Astrocyte (in vitro differentiated cells and primary cell): ENCODE measurements at regions not wholly inside any gene's neighbourhood (a gene's known extent, or its start where the extent isn't known, plus 50 kb on each side); places are given as distances from the start of the nearest gene placed in this dataset.

Source experiments
- DNase-seq: peaks from one replicate; pipeline ENCODE4 v3.0.0-alpha.2; 2010; ENCODE audit warnings: low read depth
- FAIRE-seq: peaks from 2 replicates; lab custom pipeline; 2011; peaks lifted over from hg19 to GRCh38; lab: Jason Lieb, UNC
- H2AFZ ChIP-seq: 2 replicates; pipeline ENCODE4 v1.6.0; 2012; ENCODE audit warnings: low read depth, low read length, inconsistent platforms
- H3K27ac ChIP-seq: 2 replicates; pipeline ENCODE4 v1.5.1; 2011; ENCODE audit warnings: low read depth, low read length, inconsistent platforms
- H3K27me3 ChIP-seq: 2 replicates; pipeline ENCODE4 v1.6.0; 2011; ENCODE audit warnings: low read length, inconsistent platforms; ENCODE audit not compliant: insufficient read depth
- H3K36me3 ChIP-seq: 2 replicates; pipeline ENCODE4 v1.5.1; 2011; ENCODE audit warnings: low read length, inconsistent platforms; ENCODE audit not compliant: insufficient read depth
- H3K4me1 ChIP-seq: 2 replicates; pipeline ENCODE4 v1.5.1; 2011; ENCODE audit warnings: low read length, inconsistent platforms; ENCODE audit not compliant: insufficient read depth
- H3K4me2 ChIP-seq: 2 replicates; pipeline ENCODE4 v1.6.0; 2012; ENCODE audit warnings: low read length, inconsistent platforms
- H3K4me3 ChIP-seq: 2 replicates; pipeline ENCODE4 v1.5.1; 2011; ENCODE audit warnings: low read depth, mild to moderate bottlenecking, low read length, inconsistent platforms; ENCODE audit not compliant: insufficient read depth
- H3K79me2 ChIP-seq: 2 replicates; pipeline ENCODE4 v1.6.0; 2012; ENCODE audit warnings: mild to moderate bottlenecking, low read length, inconsistent platforms; ENCODE audit not compliant: insufficient read depth
- H3K9ac ChIP-seq: 2 replicates; pipeline ENCODE4 v1.6.0; 2012; ENCODE audit warnings: mild to moderate bottlenecking, low read length, inconsistent platforms
- H3K9me3 ChIP-seq: 2 replicates; pipeline ENCODE4 v1.5.1; 2012; ENCODE audit warnings: low read depth, mild to moderate bottlenecking, low read length, inconsistent platforms; ENCODE audit not compliant: insufficient read depth
- H4K20me1 ChIP-seq: 2 replicates; pipeline ENCODE4 v1.6.0; 2012; ENCODE audit warnings: low read length, inconsistent platforms; ENCODE audit not compliant: insufficient read depth
- H3K27ac Mint-ChIP-seq: one replicate; pipeline ENCODE4 v1.8.0; 2021; ENCODE audit warnings: mild to moderate bottlenecking, mixed read lengths; ENCODE audit not compliant: unreplicated experiment
- H3K27me3 Mint-ChIP-seq: one replicate; pipeline ENCODE4 v1.8.0; 2021; ENCODE audit warnings: low read depth, mixed read lengths; ENCODE audit not compliant: unreplicated experiment
- H3K36me3 Mint-ChIP-seq: one replicate; pipeline ENCODE4 v1.8.0; 2021; ENCODE audit warnings: low read depth, mixed read lengths; ENCODE audit not compliant: unreplicated experiment
- H3K4me1 Mint-ChIP-seq: one replicate; pipeline ENCODE4 v1.8.0; 2021; ENCODE audit warnings: low read depth, mixed read lengths; ENCODE audit not compliant: unreplicated experiment
- H3K4me3 Mint-ChIP-seq: one replicate; pipeline ENCODE4 v1.8.0; 2021; ENCODE audit warnings: mild to moderate bottlenecking, moderate library complexity, mixed read lengths; ENCODE audit not compliant: unreplicated experiment
- H3K9me3 Mint-ChIP-seq: one replicate; pipeline ENCODE4 v1.8.0; 2021; ENCODE audit warnings: mild to moderate bottlenecking, mixed read lengths; ENCODE audit not compliant: unreplicated experiment
- EZH2 ChIP-seq: IDR thresholded peaks from 2 replicates; pipeline ENCODE4 v1.6.1; 2012; ENCODE audit warnings: mild to moderate bottlenecking, low read length, inconsistent platforms; ENCODE audit not compliant: insufficient read depth
- TF ChIP-seq, protein P1 (sequence below): IDR thresholded peaks from 2 replicates; pipeline ENCODE4 v1.5.1; 2011; ENCODE audit warnings: low read depth, mild to moderate bottlenecking, inconsistent platforms, low read length, moderate library complexity; ENCODE audit not compliant: insufficient read depth

DNA sequence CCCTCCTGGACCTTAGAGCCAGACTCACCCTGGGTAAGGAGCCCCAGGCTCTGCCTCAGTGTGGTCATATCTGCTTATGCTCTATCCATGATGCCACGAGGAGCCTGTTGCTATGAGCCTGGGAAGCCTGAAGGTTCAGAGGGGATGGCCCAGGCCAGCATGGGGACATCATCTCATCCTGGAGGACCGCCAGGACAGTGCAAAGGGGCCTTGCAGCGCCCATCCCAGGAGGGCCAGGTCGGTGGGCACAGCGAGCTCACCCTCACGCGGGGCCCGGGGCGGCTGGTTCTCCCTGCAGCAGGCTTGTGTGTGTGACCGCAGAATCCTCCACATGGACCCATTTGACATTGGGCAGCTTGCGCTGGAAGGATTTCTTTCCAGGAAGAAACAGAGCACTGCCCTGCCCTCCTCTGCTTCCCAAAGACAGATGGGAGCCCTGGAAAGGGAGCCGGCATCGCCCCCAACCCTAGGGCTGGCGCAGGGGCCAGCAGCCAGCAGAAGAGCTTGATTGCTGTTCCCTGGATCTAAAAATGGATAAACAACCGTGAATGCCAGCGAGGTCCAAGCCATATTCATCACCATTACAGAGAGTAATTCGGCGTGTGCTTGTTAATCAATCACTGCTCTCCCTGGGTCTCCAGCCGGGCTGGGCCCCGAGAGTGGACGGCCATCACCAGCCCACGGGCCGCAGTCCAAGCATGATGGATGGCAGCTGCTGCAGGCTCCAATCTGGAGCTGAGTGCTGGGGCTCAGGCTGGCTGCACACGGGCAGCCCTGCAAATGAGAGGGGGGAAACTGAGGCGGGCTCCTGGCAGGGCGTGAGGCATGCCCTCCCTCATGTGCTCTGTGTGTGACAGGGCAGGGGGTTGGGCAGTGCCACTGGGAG lies 739.7 kb downstream of the BRD1 start:
- Histone ChIP-seq H2AFZ (no peak overlapping the region), H3K36me3 (no peaks in the 10 kb centered on the region), H3K4me1 (no peaks in the 10 kb centered on the region), H3K4me3 (no peak overlapping the region), H4K20me1 (no peaks in the 10 kb centered on the region), H3K27me3 (no peaks in the 10 kb centered on the region), H3K27ac (no peak overlapping the region), H3K4me2 (no peak overlapping the region), H3K9me3 (peaks cover 4% of the 10 kb centered on the region), H3K79me2 (no peaks in the 10 kb centered on the region), H3K9ac (no peak overlapping the region)
- H3K36me3 Mint-ChIP-seq = no peaks in the 10 kb centered on the region
- no peaks in the 10 kb centered on the region for H3K4me1 Mint-ChIP-seq
- H3K27ac Mint-ChIP-seq = no peak overlapping the region
- H3K4me3 Mint-ChIP-seq = no peak overlapping the region
- no peak for DNase-seq
- H3K9me3 Mint-ChIP-seq = no peaks in the 10 kb centered on the region
- peaks cover 61% of the 10 kb centered on the region for H3K27me3 Mint-ChIP-seq
- TF ChIP-seq, protein P1, sequence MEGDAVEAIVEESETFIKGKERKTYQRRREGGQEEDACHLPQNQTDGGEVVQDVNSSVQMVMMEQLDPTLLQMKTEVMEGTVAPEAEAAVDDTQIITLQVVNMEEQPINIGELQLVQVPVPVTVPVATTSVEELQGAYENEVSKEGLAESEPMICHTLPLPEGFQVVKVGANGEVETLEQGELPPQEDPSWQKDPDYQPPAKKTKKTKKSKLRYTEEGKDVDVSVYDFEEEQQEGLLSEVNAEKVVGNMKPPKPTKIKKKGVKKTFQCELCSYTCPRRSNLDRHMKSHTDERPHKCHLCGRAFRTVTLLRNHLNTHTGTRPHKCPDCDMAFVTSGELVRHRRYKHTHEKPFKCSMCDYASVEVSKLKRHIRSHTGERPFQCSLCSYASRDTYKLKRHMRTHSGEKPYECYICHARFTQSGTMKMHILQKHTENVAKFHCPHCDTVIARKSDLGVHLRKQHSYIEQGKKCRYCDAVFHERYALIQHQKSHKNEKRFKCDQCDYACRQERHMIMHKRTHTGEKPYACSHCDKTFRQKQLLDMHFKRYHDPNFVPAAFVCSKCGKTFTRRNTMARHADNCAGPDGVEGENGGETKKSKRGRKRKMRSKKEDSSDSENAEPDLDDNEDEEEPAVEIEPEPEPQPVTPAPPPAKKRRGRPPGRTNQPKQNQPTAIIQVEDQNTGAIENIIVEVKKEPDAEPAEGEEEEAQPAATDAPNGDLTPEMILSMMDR = no peak
- TF ChIP-seq EZH2 = no peak
- FAIRE-seq = no peak

DNA sequence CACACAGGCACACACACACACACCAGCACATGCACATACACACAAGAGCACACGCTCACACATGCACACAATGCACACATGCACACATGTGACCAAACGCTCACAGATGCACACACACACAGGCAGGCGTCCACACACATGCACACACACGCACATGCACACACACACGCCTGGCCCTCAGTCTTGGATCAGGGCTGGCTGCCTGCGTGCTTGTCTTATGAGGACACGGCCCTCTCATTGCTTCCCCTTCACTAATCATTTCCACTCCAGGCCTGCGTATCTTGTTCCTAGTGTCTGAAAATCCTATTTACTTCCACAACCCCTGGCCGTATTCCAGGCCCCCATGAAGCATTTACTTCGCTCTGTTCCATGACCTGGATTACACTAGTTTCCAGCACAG lies 740.5 kb downstream of the BRD1 start:
- no peaks in the 10 kb centered on the region for H3K4me1 ChIP-seq
- Mint-ChIP-seq H3K27ac (no peak overlapping the region), H3K9me3 (no peaks in the 10 kb centered on the region), H3K36me3 (no peaks in the 10 kb centered on the region), H3K4me3 (no peak overlapping the region), H3K4me1 (no peaks in the 10 kb centered on the region), H3K27me3 (peaks cover 60% of the 10 kb centered on the region)
- no peaks in the 10 kb centered on the region for H4K20me1 ChIP-seq
- H3K4me2 ChIP-seq = no peak overlapping the region
- H2AFZ ChIP-seq = no peak overlapping the region
- no peak overlapping the region for H3K9ac ChIP-seq
- no peak overlapping the region for H3K27ac ChIP-seq
- H3K4me3 ChIP-seq = no peak overlapping the region
- no peaks in the 10 kb centered on the region for H3K27me3 ChIP-seq
- no peak for DNase-seq
- no peaks in the 10 kb centered on the region for H3K79me2 ChIP-seq
- peaks cover 4% of the 10 kb centered on the region for H3K9me3 ChIP-seq
- TF ChIP-seq, protein P1 = no peak
- no peak for TF ChIP-seq EZH2
- no peak for FAIRE-seq
- no peaks in the 10 kb centered on the region for H3K36me3 ChIP-seq

DNA sequence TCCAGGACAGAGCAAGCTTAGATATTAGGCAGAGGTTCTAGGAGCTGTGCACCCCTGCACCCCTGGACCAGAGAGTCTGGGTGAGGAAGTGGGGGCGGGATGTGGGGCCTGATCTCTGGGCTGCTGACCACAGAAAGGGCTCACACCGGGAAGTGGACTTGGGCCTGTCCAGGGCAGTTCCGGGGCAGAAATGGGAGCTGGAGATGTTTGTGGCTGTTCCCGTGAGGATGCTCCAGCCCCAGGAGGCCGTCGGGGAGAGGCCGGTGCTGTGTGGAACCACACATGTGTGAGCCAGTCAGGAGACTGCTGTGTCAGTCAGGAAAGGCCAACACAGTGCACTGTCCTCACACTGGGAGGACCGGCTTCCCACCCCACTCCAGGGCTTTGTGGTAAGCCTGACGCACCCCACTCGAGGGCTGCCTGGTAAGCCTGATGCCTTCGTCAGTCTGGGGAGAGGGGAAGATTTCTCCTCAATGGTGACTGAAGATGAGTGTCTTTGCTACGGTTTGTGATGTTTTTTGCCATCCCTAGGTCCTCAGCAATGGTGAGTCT lies 741.0 kb downstream of the BRD1 start:
- FAIRE-seq (no peak), DNase-seq (no peak)
- H3K27ac Mint-ChIP-seq = no peak overlapping the region
- Histone ChIP-seq H3K4me2 (no peak overlapping the region), H3K9me3 (peaks cover 4% of the 10 kb centered on the region), H3K4me1 (no peaks in the 10 kb centered on the region), H3K27me3 (no peaks in the 10 kb centered on the region), H4K20me1 (no peaks in the 10 kb centered on the region), H3K9ac (no peak overlapping the region), H2AFZ (no peak overlapping the region), H3K36me3 (no peaks in the 10 kb centered on the region), H3K27ac (no peak overlapping the region), H3K4me3 (no peak overlapping the region), H3K79me2 (no peaks in the 10 kb centered on the region)
- peaks cover 60% of the 10 kb centered on the region for H3K27me3 Mint-ChIP-seq
- H3K4me1 Mint-ChIP-seq = no peaks in the 10 kb centered on the region
- H3K36me3 Mint-ChIP-seq = no peaks in the 10 kb centered on the region
- TF ChIP-seq, protein P1 = no peak
- no peak for TF ChIP-seq EZH2
- no peaks in the 10 kb centered on the region for H3K9me3 Mint-ChIP-seq
- no peak overlapping the region for H3K4me3 Mint-ChIP-seq
